ENCODE measurements at regions not wholly inside any gene's neighbourhood (a gene's known extent, or its start where the extent isn't known, plus 50 kb on each side); places are given as distances from the start of the nearest gene placed in this dataset.

- no peak for TF ChIP-seq CTCF (IDR thresholded peaks at IDR 0.05; ENCODE audit: low read depth, low read length)
- no peak for TF ChIP-seq EZH2phosphoT487 (IDR thresholded peaks at IDR 0.05; ENCODE audit: low read depth)
These were observed 371.2 kb downstream of the PREX1 start for GRCh38 chr20:48456366-48457192.
